AG10803 (cell line): ENCODE measurements at regions not wholly inside any gene's neighbourhood (a gene's known extent, or its start where the extent isn't known, plus 50 kb on each side); places are given as distances from the start of the nearest gene placed in this dataset.
A peak's percentile ranks its signal among the peaks of the same experiment; 100 is the strongest.

ENCODE experiments used
- DNase-seq: peaks from one replicate; pipeline ENCODE4 v3.0.0; 2010; ENCODE audit warnings: low read depth
- H3K4me3 ChIP-seq: 2 replicates; pipeline ENCODE4 v1.5.1; 2011; ENCODE audit warnings: mild to moderate bottlenecking, low read length, control low read depth
- CTCF ChIP-seq: conservative IDR thresholded peaks from 2 replicates; pipeline ENCODE4 v1.5.1; 2011; ENCODE audit warnings: mild to moderate bottlenecking, low read length, control low read depth, inconsistent platforms

DNA sequence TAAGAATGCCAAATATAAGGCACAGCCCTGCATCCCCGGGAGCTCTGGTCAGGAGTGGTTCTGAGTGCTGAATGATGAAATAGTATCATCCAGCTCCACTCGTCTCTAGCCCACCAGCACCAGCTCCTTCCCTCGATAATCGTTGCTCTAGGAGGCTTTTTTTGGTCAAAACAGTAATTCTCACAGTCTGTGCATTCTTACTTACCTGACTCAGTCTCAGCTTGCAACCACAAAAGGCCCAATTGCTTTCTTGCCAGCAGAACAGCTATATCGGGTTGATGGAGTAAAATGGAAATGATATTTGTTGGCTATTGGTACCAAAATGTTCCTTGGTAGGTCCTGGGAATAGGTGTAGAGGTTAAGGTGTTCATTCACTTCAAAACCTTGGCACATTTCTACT lies 94.8 kb downstream of the BMP4 start:
- TF ChIP-seq CTCF, result no peak
- no peak for DNase-seq
- no peak overlapping the region for H3K4me3 ChIP-seq

DNA sequence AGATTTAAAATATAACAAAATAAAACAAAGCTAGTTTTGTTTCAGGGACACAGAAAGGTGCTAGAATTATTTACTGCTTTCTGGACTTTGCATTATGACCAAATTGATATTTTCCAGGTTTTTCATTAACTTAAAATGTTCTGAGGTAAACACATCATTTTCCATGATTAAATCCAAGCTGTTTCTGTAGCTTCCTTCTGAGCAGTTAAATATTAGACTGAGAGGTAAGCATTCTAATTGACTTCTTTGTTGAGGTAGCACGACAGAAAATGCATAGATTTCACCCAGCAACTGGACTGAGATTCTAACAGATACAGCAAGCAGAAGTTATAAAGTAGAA lies 98.3 kb downstream of the BMP4 start:
- no peak for DNase-seq
- no peak overlapping the region for H3K4me3 ChIP-seq
- no peak for TF ChIP-seq CTCF

- H3K4me3 ChIP-seq, result no peak overlapping the region
- TF ChIP-seq CTCF, result no peak
- DNase-seq, result no peak
Observed at GRCh38 chr14:53857625-53858344, 98.8 kb downstream of the BMP4 start.

GRCh38 chr14:53855574-53855973 lies 101.1 kb downstream of the BMP4 start:
- TF ChIP-seq CTCF, result no peak
- DNase-seq, result no peak

DNA sequence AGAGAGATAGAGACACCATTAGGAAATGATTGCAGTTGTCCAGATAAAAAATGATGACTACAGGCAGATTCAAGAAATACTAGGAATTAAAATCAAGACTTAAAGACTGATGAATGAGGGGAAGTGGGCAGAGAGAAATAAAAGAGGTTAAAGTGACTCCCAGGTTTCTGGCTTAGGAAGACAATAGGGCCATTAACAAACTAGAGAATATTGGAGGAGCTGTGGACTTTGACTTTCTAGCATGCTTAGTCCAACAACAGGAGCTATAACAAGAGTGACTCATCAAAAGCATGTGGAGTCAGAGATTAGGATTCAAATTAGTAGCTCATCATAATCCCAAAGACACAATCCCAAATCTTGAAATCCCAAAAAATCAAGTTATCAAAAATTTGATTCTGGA lies 101.5 kb downstream of the BMP4 start:
- no peak for TF ChIP-seq CTCF
- no peak overlapping the region for H3K4me3 ChIP-seq
- DNase-seq, result no peak

More at GRCh38 chr14:53855574-53855973, 101.1 kb downstream of the BMP4 start:
- H3K4me3 ChIP-seq, result no peak overlapping the region

DNA sequence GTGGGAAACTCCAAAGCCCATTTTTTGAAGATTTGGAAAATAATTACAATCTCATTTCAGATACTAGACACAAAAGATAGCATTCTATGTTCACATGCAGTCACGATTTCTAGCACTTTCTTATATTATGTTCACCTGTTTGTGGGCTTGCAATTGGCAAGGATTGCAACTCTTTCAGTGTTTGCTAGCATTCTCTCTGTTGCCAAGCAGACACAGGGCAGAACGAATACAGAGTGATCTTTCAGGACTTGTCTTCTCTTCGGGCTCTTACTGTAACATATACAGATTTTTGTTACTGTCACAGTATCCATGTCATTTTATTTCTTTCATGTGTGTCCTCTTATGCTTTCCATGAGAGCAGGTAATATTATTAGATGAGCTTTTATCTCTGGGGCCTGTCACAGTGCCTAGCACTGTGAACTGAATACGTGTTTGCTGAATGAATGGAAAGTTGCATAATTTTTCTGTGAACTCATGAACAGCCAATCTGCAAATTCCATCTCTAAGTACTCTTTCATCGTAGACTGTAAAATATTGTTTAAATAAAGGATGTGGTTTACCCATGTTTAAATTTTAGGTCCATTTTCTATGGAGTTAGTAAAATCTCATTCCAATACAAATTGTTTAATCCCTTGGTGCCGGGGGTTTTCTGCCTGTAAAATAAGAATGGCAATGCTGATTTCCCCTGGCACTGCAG lies 105.1 kb downstream of the BMP4 start:
- TF ChIP-seq CTCF, result no peak
- H3K4me3 ChIP-seq, result no peak overlapping the region
- DNase-seq, result peak; percentile 4

DNA sequence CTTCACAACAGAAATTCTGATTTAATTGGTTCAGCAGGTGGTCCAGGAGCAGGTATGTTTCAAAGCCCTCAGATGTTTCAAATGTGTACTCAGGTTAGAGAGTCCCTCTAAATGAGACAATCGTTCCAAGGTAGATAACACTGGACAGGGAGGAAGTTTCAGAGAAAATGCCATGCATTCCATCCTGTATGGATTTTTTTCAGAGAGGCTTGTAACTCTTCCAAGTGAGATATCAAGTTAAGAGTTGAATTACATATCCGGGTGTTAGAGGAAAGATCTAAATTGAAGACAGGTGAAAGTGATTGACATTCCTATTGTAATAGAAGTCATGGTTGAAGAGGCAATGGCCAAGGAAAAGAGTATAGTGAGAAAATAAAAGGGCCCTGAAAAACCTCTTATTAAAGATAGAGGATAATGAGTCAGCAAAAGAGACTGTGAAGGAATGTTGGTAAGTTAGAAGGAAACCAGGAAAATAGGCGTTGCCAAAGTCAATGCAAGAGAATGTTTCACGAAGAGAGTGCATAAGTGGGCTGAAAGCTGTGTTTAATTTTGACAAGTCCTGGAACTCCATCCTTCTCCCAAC lies 105.8 kb downstream of the BMP4 start:
- DNase-seq, result peak; percentile 45
- TF ChIP-seq CTCF, result no peak

More for the DNA sequence above, 105.8 kb downstream of the BMP4 start:
- no peak overlapping the region for H3K4me3 ChIP-seq
